Mesothelial cell of epicardium (in vitro differentiated cells): ENCODE measurements at regions not wholly inside any gene's neighbourhood (a gene's known extent, or its start where the extent isn't known, plus 50 kb on each side); places are given as distances from the start of the nearest gene placed in this dataset.

ENCODE experiments used
- DNase-seq, 2 experiments: peaks; one replicate each; pipeline ENCODE4 v3.0.0; 2021; ENCODE audit warnings: low spot score in 2 of 2; ENCODE audit not compliant: unreplicated experiment in 2 of 2
- H3K27ac Mint-ChIP-seq: 2 replicates; pipeline ENCODE4 v1.8.0; 2021; ENCODE audit warnings: mixed read lengths
- H3K27me3 Mint-ChIP-seq: 2 replicates; pipeline ENCODE4 v1.8.0; 2021; ENCODE audit warnings: low read depth, mixed read lengths
- H3K36me3 Mint-ChIP-seq: 2 replicates; pipeline ENCODE4 v1.8.0; 2021; ENCODE audit warnings: mixed read lengths
- H3K4me1 Mint-ChIP-seq: 2 replicates; pipeline ENCODE4 v1.8.0; 2021; ENCODE audit warnings: mixed read lengths
- H3K4me3 Mint-ChIP-seq: 2 replicates; pipeline ENCODE4 v1.8.0; 2021; ENCODE audit warnings: mild to moderate bottlenecking, moderate library complexity, mixed read lengths
- H3K9me3 Mint-ChIP-seq: 2 replicates; pipeline ENCODE4 v1.8.0; 2021; ENCODE audit warnings: mixed read lengths
- CTCF ChIP-seq: fragments of 200-600 bp; sonication (generic); IDR thresholded peaks from one replicate; pipeline ENCODE4 v1.5.0; 2021; ENCODE audit warnings: antibody characterized with exemption; ENCODE audit not compliant: unreplicated experiment

GRCh38 chr9:129379886-129380285, 201.8 kb upstream of the IER5L start:
- TF ChIP-seq CTCF = no peak
- no peak overlapping the region for H3K4me3 Mint-ChIP-seq
- no peak for DNase-seq
- H3K4me1 Mint-ChIP-seq = peaks cover 19% of the 10 kb centered on the region
- H3K27ac Mint-ChIP-seq = no peak overlapping the region
- no peaks in the 10 kb centered on the region for H3K9me3 Mint-ChIP-seq
- no peaks in the 10 kb centered on the region for H3K27me3 Mint-ChIP-seq
- H3K36me3 Mint-ChIP-seq = no peaks in the 10 kb centered on the region

- no peaks in the 10 kb centered on the region for H3K27me3 Mint-ChIP-seq
- H3K4me3 Mint-ChIP-seq = no peak overlapping the region
- no peaks in the 10 kb centered on the region for H3K36me3 Mint-ChIP-seq
- H3K4me1 Mint-ChIP-seq = peaks cover 19% of the 10 kb centered on the region
- DNase-seq = no peak
- no peak overlapping the region for H3K27ac Mint-ChIP-seq
- no peaks in the 10 kb centered on the region for H3K9me3 Mint-ChIP-seq
- TF ChIP-seq CTCF = no peak
Observed at GRCh38 chr9:129379181-129379836, 201.2 kb upstream of the IER5L start.

- no peak for TF ChIP-seq CTCF
- Mint-ChIP-seq H3K4me1 (peaks cover 19% of the 10 kb centered on the region), H3K27me3 (no peaks in the 10 kb centered on the region), H3K27ac (no peak overlapping the region), H3K9me3 (peaks cover 4% of the 10 kb centered on the region), H3K36me3 (peaks cover 1% of the 10 kb centered on the region), H3K4me3 (no peak overlapping the region)
- DNase-seq = no peak
Observed at GRCh38 chr9:129377931-129378661, 200.0 kb upstream of the IER5L start.

DNA sequence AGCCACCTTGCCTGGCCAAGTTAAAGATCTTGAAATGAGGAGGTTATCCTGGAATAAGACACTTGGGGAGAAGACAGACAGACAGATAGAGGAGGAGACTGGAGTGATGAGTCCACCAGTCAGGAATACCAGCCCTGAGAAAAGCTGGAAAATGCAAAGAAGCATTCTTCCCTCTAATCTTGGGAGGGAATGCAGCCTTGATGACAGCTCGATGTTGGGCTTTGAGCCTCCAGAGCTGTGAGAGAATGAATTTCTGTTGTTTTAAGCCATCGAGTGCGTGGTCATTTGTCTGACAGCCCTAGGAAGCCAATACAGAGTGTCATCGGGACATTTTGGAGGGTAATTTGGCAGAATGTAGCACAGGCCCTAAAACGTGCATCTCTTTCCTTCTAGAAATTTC, 199.1 kb upstream of the IER5L start:
- H3K4me3 Mint-ChIP-seq = no peak overlapping the region

GRCh38 chr9:129375845-129376244, 197.8 kb upstream of the IER5L start:
- no peak for DNase-seq
- H3K27me3 Mint-ChIP-seq = no peaks in the 10 kb centered on the region
- H3K27ac Mint-ChIP-seq = no peak overlapping the region
- H3K4me3 Mint-ChIP-seq = no peak overlapping the region
- peaks cover 6% of the 10 kb centered on the region for H3K4me1 Mint-ChIP-seq
- H3K36me3 Mint-ChIP-seq = peaks cover 1% of the 10 kb centered on the region
- TF ChIP-seq CTCF = no peak
- H3K9me3 Mint-ChIP-seq = peaks cover 4% of the 10 kb centered on the region

More for the DNA sequence above, 199.1 kb upstream of the IER5L start:
- no peak overlapping the region for H3K27ac Mint-ChIP-seq
- H3K4me1 Mint-ChIP-seq = peaks cover 11% of the 10 kb centered on the region
- no peaks in the 10 kb centered on the region for H3K27me3 Mint-ChIP-seq
- no peak for DNase-seq
- H3K9me3 Mint-ChIP-seq = peaks cover 4% of the 10 kb centered on the region
- TF ChIP-seq CTCF = no peak
- peaks cover 1% of the 10 kb centered on the region for H3K36me3 Mint-ChIP-seq
